ENCODE measurements at regions not wholly inside any gene's neighbourhood (a gene's known extent, or its start where the extent isn't known, plus 50 kb on each side); places are given as distances from the start of the nearest gene placed in this dataset.
"Not testable (repeated sequence)": the region's sequence is repeated elsewhere in the genome, so short reads cannot be mapped to it uniquely, and the experiment has no call there.

GRCh38 chr14:41549821-41550607 is 56.7 kb upstream of the LRFN5 start:
- DNase-seq: no peak

- no peak for DNase-seq
Measured at GRCh38 chr14:41549282-41549681, 57.4 kb upstream of the LRFN5 start.

- no peak for DNase-seq
Measured at GRCh38 chr14:41548666-41549065, 58.0 kb upstream of the LRFN5 start.

- DNase-seq: no peak
Measured at GRCh38 chr14:41541333-41541732, 65.3 kb upstream of the LRFN5 start.

GRCh38 chr14:41532255-41532654 is 74.4 kb upstream of the LRFN5 start:
- no peak for DNase-seq

- DNase-seq: no peak
Measured at GRCh38 chr14:41521891-41522290, 84.8 kb upstream of the LRFN5 start.

- DNase-seq: not testable (repeated sequence)
Measured at GRCh38 chr14:41518030-41518429, 88.6 kb upstream of the LRFN5 start.

GRCh38 chr14:41506552-41506951 is 100.1 kb upstream of the LRFN5 start:
- no peak for DNase-seq

- peak; percentile 34 for DNase-seq
Measured at GRCh38 chr14:41505491-41505890, 101.2 kb upstream of the LRFN5 start.

GRCh38 chr14:41498959-41499358 is 107.7 kb upstream of the LRFN5 start:
- DNase-seq: no peak

- no peak for DNase-seq
Measured at GRCh38 chr14:41490323-41490722, 116.4 kb upstream of the LRFN5 start.

GRCh38 chr14:41489315-41489972 is 117.2 kb upstream of the LRFN5 start:
- DNase-seq: no peak

- no peak for DNase-seq
Measured at GRCh38 chr14:41488401-41488800, 118.3 kb upstream of the LRFN5 start.

GRCh38 chr14:41482861-41483260 is 123.8 kb upstream of the LRFN5 start:
- no peak for DNase-seq

- DNase-seq: peak; percentile 15
Measured at GRCh38 chr14:41476526-41476925, 130.2 kb upstream of the LRFN5 start.

GRCh38 chr14:41461380-41461779 is 145.3 kb upstream of the LRFN5 start:
- no peak for DNase-seq

- no peak for DNase-seq
Measured at GRCh38 chr14:41457393-41457792, 149.3 kb upstream of the LRFN5 start.

GRCh38 chr14:41449066-41449465 is 157.6 kb upstream of the LRFN5 start:
- DNase-seq: no peak

- DNase-seq: no peak
Measured at GRCh38 chr14:41446008-41446407, 160.7 kb upstream of the LRFN5 start.

GRCh38 chr14:41423503-41423902 is 183.2 kb upstream of the LRFN5 start:
- DNase-seq: no peak

GRCh38 chr14:41421308-41421707 is 185.4 kb upstream of the LRFN5 start:
- DNase-seq: not testable (repeated sequence)

- DNase-seq: no peak
Measured at GRCh38 chr14:41419709-41420108, 187.0 kb upstream of the LRFN5 start.

GRCh38 chr14:41418851-41419250 is 187.8 kb upstream of the LRFN5 start:
- DNase-seq: no peak

- DNase-seq: no peak
Measured at GRCh38 chr14:41409806-41410205, 196.9 kb upstream of the LRFN5 start.

GRCh38 chr14:41404126-41404525 is 202.6 kb upstream of the LRFN5 start:
- DNase-seq: no peak

Data from NCI-H2171 treated with DMSO at 0.1 percent for 48 hours (cell line).